CD4-positive, alpha-beta memory T cell (primary cell): ENCODE measurements at regions not wholly inside any gene's neighbourhood (a gene's known extent, or its start where the extent isn't known, plus 50 kb on each side); places are given as distances from the start of the nearest gene placed in this dataset.
A peak's percentile ranks its signal among the peaks of the same experiment; 100 is the strongest.

ENCODE experiments used
- CTCF ChIA-PET: fragments of 350-600 bp; sonication (Branson Sonifier 250); formaldehyde crosslinking; loops from one replicate; lab custom pipeline; 2021; ENCODE audit warnings: inconsistent platforms; ENCODE audit not compliant: partially characterized antibody; lab: Charles Lee
- POLR2A ChIA-PET: fragments of 350-600 bp; sonication (Branson Sonifier 250); formaldehyde crosslinking; loops from one replicate; lab custom pipeline; 2021; ENCODE audit not compliant: partially characterized antibody; lab: Charles Lee
- DNase-seq, 5 donors: peaks; one replicate each; pipeline versions ENCODE4 v3.0.0 to v3.0.0-alpha.2; 2020 to 2022; ENCODE audit warnings: mixed read lengths in 1 of 5
- H3K27ac ChIP-seq: one replicate; pipeline ENCODE4 v1.7.0; 2013; ENCODE audit warnings: low read depth, low read length
- H3K27me3 ChIP-seq: 2 replicates; pipeline ENCODE4 v1.7.0; 2013; ENCODE audit warnings: mild to moderate bottlenecking, low read length, moderate library complexity; ENCODE audit not compliant: insufficient read depth
- H3K36me3 ChIP-seq: 2 replicates; pipeline ENCODE4 v1.7.0; 2013; ENCODE audit warnings: mild to moderate bottlenecking, low read length, moderate library complexity; ENCODE audit not compliant: insufficient read depth
- H3K4me1 ChIP-seq: 2 replicates; pipeline ENCODE4 v1.7.0; 2013; ENCODE audit warnings: mild to moderate bottlenecking, low read length, moderate library complexity; ENCODE audit not compliant: insufficient read depth
- H3K4me3 ChIP-seq, 2 donors: one replicate each; pipeline ENCODE4 v1.7.0; 2013; ENCODE audit warnings: low read length in 2 of 2, mild to moderate bottlenecking in 1 of 2
- H3K9me3 ChIP-seq, 2 donors: one replicate each; pipeline ENCODE4 v1.7.0; 2013; ENCODE audit warnings: low read length in 2 of 2, control low read depth in 1 of 2; ENCODE audit not compliant: control insufficient read depth in 1 of 2
- H3K27ac Mint-ChIP-seq, 7 donors: one replicate each; pipeline ENCODE4 v1.8.0; 2020 to 2021; ENCODE audit warnings: mixed read lengths in 7 of 7, mild to moderate bottlenecking in 6 of 7, inconsistent platforms in 3 of 7, moderate library complexity in 3 of 7
- H3K27me3 Mint-ChIP-seq, 2 donors: one replicate each; pipeline ENCODE4 v1.8.0; 2020 to 2021; ENCODE audit warnings: mixed read lengths in 2 of 2
- H3K36me3 Mint-ChIP-seq, 2 donors: one replicate each; pipeline ENCODE4 v1.8.0; 2020 to 2021; ENCODE audit warnings: mixed read lengths in 2 of 2, inconsistent platforms in 1 of 2, mild to moderate bottlenecking in 1 of 2
- H3K4me1 Mint-ChIP-seq, 4 donors: one replicate each; pipeline ENCODE4 v1.8.0; 2020 to 2021; ENCODE audit warnings: mixed read lengths in 4 of 4, mild to moderate bottlenecking in 1 of 4
- H3K4me3 Mint-ChIP-seq, 8 donors: one replicate each; pipeline ENCODE4 v1.8.0; 2020 to 2021; ENCODE audit warnings: mixed read lengths in 8 of 8, mild to moderate bottlenecking in 7 of 8, moderate library complexity in 6 of 8, inconsistent platforms in 3 of 8
- H3K9me3 Mint-ChIP-seq, 8 donors: one replicate each; pipeline ENCODE4 v1.8.0; 2020 to 2021; ENCODE audit warnings: mixed read lengths in 8 of 8, mild to moderate bottlenecking in 5 of 8, inconsistent platforms in 3 of 8, moderate library complexity in 1 of 8
- intact Hi-C: fragments of 100-400 bp; cut with micrococcal nuclease; formaldehyde crosslinking; loops from one replicate; pipeline ENCODE4 v1.15.1; 2023

- Mint-ChIP-seq H3K27ac (no peak overlapping the region), H3K4me3 (no peak overlapping the region), H3K27me3 (peaks cover 0 to 1% of the 10 kb centered on the region in 2 donors), H3K4me1 (no peaks in the 10 kb centered on the region), H3K9me3 (peaks cover 0 to 2% (median 0%) of the 10 kb centered on the region in 8 donors), H3K36me3 (no peaks in the 10 kb centered on the region)
- Histone ChIP-seq H3K9me3 (no peaks in the 10 kb centered on the region), H3K27ac (no peak overlapping the region), H3K4me1 (no peaks in the 10 kb centered on the region), H3K4me3 (no peak overlapping the region), H3K27me3 (peaks cover 5% of the 10 kb centered on the region), H3K36me3 (no peaks in the 10 kb centered on the region)
- intact Hi-C loops: no loop called here
- DNase-seq: no peak
- ChIA-PET CTCF (no interaction called here), POLR2A (no interaction called here)
These were observed 137.4 kb upstream of the C14orf180 start for GRCh38 chr14:104442107-104442551.

GRCh38 chr14:104442631-104443390 is 136.8 kb upstream of the C14orf180 start:
- no peak overlapping the region for H3K4me3 Mint-ChIP-seq

DNA sequence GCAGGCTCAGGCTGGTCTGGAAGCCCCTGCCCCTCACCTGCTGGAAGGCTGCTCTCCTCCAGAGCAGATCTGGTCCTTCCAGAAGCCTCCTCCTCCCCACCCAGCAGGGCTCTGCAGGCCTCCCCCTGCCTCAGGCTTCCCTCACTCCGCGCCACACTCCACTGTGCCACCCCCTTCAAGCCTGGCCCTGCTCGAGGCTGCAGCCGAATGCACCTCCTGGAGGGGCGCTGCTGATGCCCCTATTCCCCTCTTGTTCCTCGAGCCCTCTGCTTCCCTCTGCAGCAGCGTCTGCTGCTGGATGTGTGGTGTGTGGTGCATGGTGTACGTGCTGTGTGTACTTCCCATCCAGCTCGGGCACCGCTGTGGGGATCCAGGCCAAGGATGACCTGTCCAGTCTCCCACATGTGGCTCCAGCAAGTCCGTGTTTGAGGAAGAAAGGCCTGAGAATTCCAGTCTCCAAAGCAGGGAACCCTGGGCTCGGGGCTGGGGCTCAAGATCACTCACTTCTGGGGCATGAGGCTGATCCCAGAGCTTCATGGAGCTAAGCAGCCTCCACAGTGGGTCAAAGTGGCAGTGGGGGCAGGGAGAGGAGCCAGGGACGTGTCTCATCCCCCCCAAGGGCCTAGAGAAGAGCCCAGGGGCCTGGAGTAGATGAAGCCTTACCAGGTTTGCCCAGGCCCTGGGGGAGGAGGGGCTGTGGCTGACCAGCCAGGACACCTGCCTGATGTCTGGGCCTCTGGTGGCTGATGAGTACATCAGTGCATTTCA is 136.0 kb upstream of the C14orf180 start:
- Histone ChIP-seq H3K4me3 (no peak overlapping the region), H3K27ac (no peak overlapping the region), H3K4me1 (no peaks in the 10 kb centered on the region), H3K36me3 (no peaks in the 10 kb centered on the region), H3K9me3 (no peaks in the 10 kb centered on the region), H3K27me3 (peaks cover 5% of the 10 kb centered on the region)
- Mint-ChIP-seq H3K4me1 (no peaks in the 10 kb centered on the region), H3K4me3 (peak overlapping the region in 1 of 8 donors; percentile 14), H3K9me3 (peaks cover 0 to 14% (median 10%) of the 10 kb centered on the region in 8 donors), H3K36me3 (peaks cover 0 to 9% of the 10 kb centered on the region in 2 donors), H3K27me3 (peaks cover 12 to 13% of the 10 kb centered on the region in 2 donors), H3K27ac (peak overlapping the region in 2 of 7 donors; percentile 23 to 42)
- ChIA-PET POLR2A (no interaction called here), CTCF (no interaction called here)
- no peak for DNase-seq
- intact Hi-C loops: no loop called here

More at GRCh38 chr14:104442631-104443390, 136.8 kb upstream of the C14orf180 start:
- Histone ChIP-seq H3K36me3 (no peaks in the 10 kb centered on the region), H3K4me3 (no peak overlapping the region), H3K4me1 (no peaks in the 10 kb centered on the region), H3K27ac (no peak overlapping the region), H3K9me3 (no peaks in the 10 kb centered on the region), H3K27me3 (peaks cover 5% of the 10 kb centered on the region)
- H3K9me3 Mint-ChIP-seq: peaks cover 0 to 7% (median 3%) of the 10 kb centered on the region in 8 donors
- POLR2A ChIA-PET: no interaction called here
- H3K27me3 Mint-ChIP-seq: peaks cover 4 to 5% of the 10 kb centered on the region in 2 donors
- peaks cover 0 to 1% of the 10 kb centered on the region in 2 donors for H3K36me3 Mint-ChIP-seq
- H3K27ac Mint-ChIP-seq: no peak overlapping the region
- H3K4me1 Mint-ChIP-seq: no peaks in the 10 kb centered on the region
- CTCF ChIA-PET: no interaction called here
- DNase-seq: no peak
- intact Hi-C loops: no loop called here

GRCh38 chr14:104444159-104445030 is 135.2 kb upstream of the C14orf180 start:
- H3K9me3 ChIP-seq: no peaks in the 10 kb centered on the region
- H3K4me1 Mint-ChIP-seq: no peaks in the 10 kb centered on the region
- ChIA-PET POLR2A (no interaction called here), CTCF (no interaction called here)
- peaks cover 0 to 21% (median 17%) of the 10 kb centered on the region in 8 donors for H3K9me3 Mint-ChIP-seq
- H3K27me3 Mint-ChIP-seq: peaks cover 17 to 19% of the 10 kb centered on the region in 2 donors
- H3K27ac ChIP-seq: no peak overlapping the region
- intact Hi-C loops: no loop called here
- H3K4me1 ChIP-seq: no peaks in the 10 kb centered on the region
- peaks cover 0 to 10% of the 10 kb centered on the region in 2 donors for H3K36me3 Mint-ChIP-seq
- H3K4me3 ChIP-seq: no peak overlapping the region
- no peak overlapping the region for H3K4me3 Mint-ChIP-seq
- DNase-seq: no peak
- peak overlapping the region in 1 of 7 donors; percentile 52 for H3K27ac Mint-ChIP-seq
- peaks cover 5% of the 10 kb centered on the region for H3K27me3 ChIP-seq
- H3K36me3 ChIP-seq: no peaks in the 10 kb centered on the region

GRCh38 chr14:104445086-104445485 is 134.5 kb upstream of the C14orf180 start:
- Mint-ChIP-seq H3K4me3 (no peak overlapping the region), H3K36me3 (peaks cover 2 to 10% of the 10 kb centered on the region in 2 donors), H3K27ac (no peak overlapping the region), H3K27me3 (peaks cover 21 to 22% of the 10 kb centered on the region in 2 donors), H3K9me3 (peaks cover 0 to 25% (median 17%) of the 10 kb centered on the region in 8 donors), H3K4me1 (no peaks in the 10 kb centered on the region)
- no peaks in the 10 kb centered on the region for H3K9me3 ChIP-seq
- no peaks in the 10 kb centered on the region for H3K4me1 ChIP-seq
- ChIA-PET POLR2A (no interaction called here), CTCF (no interaction called here)
- DNase-seq: no peak
- peaks cover 5% of the 10 kb centered on the region for H3K27me3 ChIP-seq
- no peaks in the 10 kb centered on the region for H3K36me3 ChIP-seq
- no peak overlapping the region for H3K27ac ChIP-seq
- intact Hi-C loops: no loop called here
- no peak overlapping the region for H3K4me3 ChIP-seq

DNA sequence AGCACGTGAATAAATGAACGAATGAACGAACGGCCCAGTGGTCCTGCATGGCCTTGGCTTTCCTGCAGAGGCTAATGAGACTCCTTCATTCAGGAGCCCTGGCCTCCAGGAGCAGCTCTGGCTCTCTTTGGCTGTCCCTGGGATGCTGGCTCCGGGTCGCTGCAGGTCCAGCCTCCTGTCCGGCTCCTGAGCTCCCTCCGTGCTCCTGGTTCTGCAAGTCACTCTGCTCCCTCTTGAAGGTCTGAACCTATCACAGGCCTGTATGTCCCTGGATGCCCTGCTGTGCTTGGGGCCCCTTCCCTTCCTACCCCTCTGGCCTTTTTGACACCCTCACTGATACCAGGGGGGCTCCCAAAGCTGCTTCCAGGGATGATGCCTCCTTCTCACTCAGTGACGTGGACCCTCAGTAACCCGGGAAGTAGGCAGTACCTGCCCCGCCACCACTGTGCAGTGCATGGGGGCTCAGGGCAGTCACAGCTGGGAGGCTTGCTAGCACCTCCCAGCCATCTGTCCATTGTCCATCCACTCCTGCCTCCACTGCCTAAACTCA is 133.7 kb upstream of the C14orf180 start:
- intact Hi-C loops: no loop called here
- H3K27ac Mint-ChIP-seq: peak overlapping the region in 1 of 7 donors; percentile 41
- no peaks in the 10 kb centered on the region for H3K36me3 ChIP-seq

More for the DNA sequence above, 133.7 kb upstream of the C14orf180 start:
- H3K4me1 Mint-ChIP-seq: no peaks in the 10 kb centered on the region
- no peak overlapping the region for H3K27ac ChIP-seq
- H3K36me3 Mint-ChIP-seq: peaks cover 2 to 10% of the 10 kb centered on the region in 2 donors
- H3K4me3 ChIP-seq: no peak overlapping the region
- H3K27me3 Mint-ChIP-seq: peaks cover 25 to 28% of the 10 kb centered on the region in 2 donors
- DNase-seq: no peak
- no peak overlapping the region for H3K4me3 Mint-ChIP-seq
- peaks cover 0 to 30% (median 18%) of the 10 kb centered on the region in 8 donors for H3K9me3 Mint-ChIP-seq
- H3K9me3 ChIP-seq: no peaks in the 10 kb centered on the region
- H3K4me1 ChIP-seq: no peaks in the 10 kb centered on the region
- CTCF ChIA-PET: no interaction called here
- H3K27me3 ChIP-seq: peaks cover 5% of the 10 kb centered on the region
- POLR2A ChIA-PET: no interaction called here
